Heart left ventricle (tissue), 16 donors: ENCODE measurements at regions not wholly inside any gene's neighbourhood (a gene's known extent, or its start where the extent isn't known, plus 50 kb on each side); places are given as distances from the start of the nearest gene placed in this dataset.
"Not testable (repeated sequence)": the region's sequence is repeated elsewhere in the genome, so short reads cannot be mapped to it uniquely, and the experiment has no call there.

ENCODE experiments used
- ATAC-seq, 4 donors: fragments of 200-7000 bp; cut with Tn5 transposase; one replicate each; pipeline ENCODE4 v1.9.1; 2020 to 2022; ENCODE audit warnings: moderate library complexity in 4 of 4, mild to moderate bottlenecking in 3 of 4, moderate number of reproducible peaks in 1 of 4
- DNase-seq, 5 donors: peaks; one replicate each; pipeline ENCODE4 v3.0.0-alpha.2; 2020
- H3K27ac ChIP-seq, 12 donors: fragments of 200-600 bp; sonication (generic) in 4 of 12; one replicate each; pipeline versions ENCODE4 v1.5.0 to v1.8.0; 2016 to 2022; ENCODE audit warnings: mild to moderate bottlenecking in 2 of 12
- H3K27me3 ChIP-seq, 9 donors: fragments of 200-600 bp; sonication (generic) in 2 of 9; one replicate each; pipeline versions ENCODE4 v1.5.1 to v1.8.0; 2016 to 2022; ENCODE audit warnings: mild to moderate bottlenecking in 3 of 9
- H3K36me3 ChIP-seq, 9 donors: fragments of 200-600 bp; sonication (generic) in 2 of 9; one replicate each; pipeline versions ENCODE4 v1.5.0 to v1.8.0; 2018 to 2022; ENCODE audit warnings: mild to moderate bottlenecking in 2 of 9
- H3K4me1 ChIP-seq, 12 donors: fragments of 200-600 bp; sonication (generic) in 4 of 12; one replicate each; pipeline versions ENCODE4 v1.5.0 to v1.8.0; 2016 to 2022; ENCODE audit warnings: mild to moderate bottlenecking in 3 of 12
- H3K4me3 ChIP-seq, 12 donors: fragments of 200-600 bp; sonication (generic) in 4 of 12; one replicate each; pipeline versions ENCODE4 v1.5.0 to v1.8.0; 2017 to 2022; ENCODE audit warnings: mild to moderate bottlenecking in 9 of 12, moderate library complexity in 4 of 12
- H3K9me3 ChIP-seq, 12 donors: fragments of 200-600 bp; sonication (generic) in 4 of 12; one replicate each; pipeline versions ENCODE4 v1.5.0 to v1.8.0; 2016 to 2022; ENCODE audit warnings: mild to moderate bottlenecking in 1 of 12
- CTCF ChIP-seq, 12 donors: fragments of 200-600 bp; sonication (generic) in 4 of 12; IDR thresholded peaks; one replicate each; pipeline versions ENCODE4 v1.5.0 to v1.8.0; 2018 to 2022; ENCODE audit warnings: antibody characterized with exemption in 12 of 12, mild to moderate bottlenecking in 5 of 12
- POLR2A ChIP-seq, 2 donors: fragments of 450-650 bp; IDR thresholded peaks; one replicate each; pipeline ENCODE4 v1.6.1; 2017; ENCODE audit warnings: antibody characterized with exemption in 2 of 2, mild to moderate bottlenecking in 2 of 2, moderate library complexity in 2 of 2
- WGBS, 4 donors: extraction: QIAGEN DNeasy Blood & Tissue Kit in 2 of 4; methylation state at CpG; one replicate each; pipeline versions ENCODE4 v1.1.5 to v1.1.7; 2013 to 2018; 5-methylcytosine and 5-hydroxymethylcytosine counted together
- intact Hi-C, 10 donors: fragments of 100-400 bp; cut with DNase I; formaldehyde crosslinking; loops; one replicate each; pipeline versions ENCODE4 v1.11.1 to v1.14.2; 2022
- donor health status: ischemic (EF 13 %, LVEDD 7.1; RV severe dilation, severe dysfunction).
- donor health status: healthy with polysubstance abuse.
- donor health status: DM: no; HTN: yes; CAD: no.
- donor health status: DM: no; HTN: no; CAD: no.
- donor health status: ischemic (EF 25% LVEDD 6.9; RV normal size, moderate dysfunction).
- donor health status: ischemic (EF 25% LVEDD 5.7; RV mildly dilated, moderate dysfunction).
- donor health status: healthy.
- donor health status: DM: yes; HTN: yes; CAD: no.
- donor health status: ischemic (EF 35%, LVEDD 5.7; RV mildly dilated, moderate dysfunction).
- donor health status: nonischemic (EF 11% LVEDD 7.7; RV severe dilation, severe dysfunction).
- donor health status: DM: yes; HTN: yes; CAD: no.
- donor health status: PGD.
- donor health status: ischemic (EF 29% LVEDD 5.4; RV normal size, mild dysfunction).
- donor health status: nonischemic (EF 23%, LVEDD 6.1; RV moderate dilation, normal function).

- Histone ChIP-seq H3K9me3 (no peaks in the 10 kb centered on the region), H3K36me3 (no peaks in the 10 kb centered on the region), H3K27ac (peak overlapping the region in 3 of 12 donors; percentile 23 to 59 (median 38)), H3K4me1 (peaks cover 0 to 20% (median 9%) of the 10 kb centered on the region in 12 donors), H3K27me3 (no peaks in the 10 kb centered on the region), H3K4me3 (no peak overlapping the region)
- no peak for TF ChIP-seq CTCF (IDR thresholded peaks at IDR 0.05)
- no peak for TF ChIP-seq POLR2A (IDR thresholded peaks at IDR 0.05)
- WGBS, 4 donors: 34 to 50% (median 40%) methylated on average over 4 of the region's 4 CpGs
- intact Hi-C loops: no loop called here
- peak in 3 of 4 donors; percentile 45 to 75 (median 54) for ATAC-seq
- DNase-seq: no peak
These were observed 83.6 kb upstream of the GUCY1A1 start for GRCh38 chr4:155582971-155583437.

GRCh38 chr4:155582041-155582440, 84.6 kb upstream of the GUCY1A1 start:
- Histone ChIP-seq H3K36me3 (no peaks in the 10 kb centered on the region), H3K9me3 (no peaks in the 10 kb centered on the region), H3K27me3 (no peaks in the 10 kb centered on the region), H3K4me3 (no peak overlapping the region), H3K27ac (no peak overlapping the region), H3K4me1 (peaks cover 0 to 23% (median 9%) of the 10 kb centered on the region in 12 donors)
- TF ChIP-seq CTCF (IDR thresholded peaks at IDR 0.05): no peak
- TF ChIP-seq POLR2A (IDR thresholded peaks at IDR 0.05): no peak
- intact Hi-C loops: no loop called here
- no peak for DNase-seq
- WGBS, 4 donors: 87 to 97% (median 88%) methylated on average over 1 of the region's 1 CpG
- no peak for ATAC-seq

GRCh38 chr4:155578726-155579370, 87.8 kb upstream of the GUCY1A1 start:
- DNase-seq (no peak), ATAC-seq (peak; percentile 43 to 63 (median 46))
- Histone ChIP-seq H3K36me3 (no peaks in the 10 kb centered on the region), H3K4me1 (peaks cover 0 to 23% (median 9%) of the 10 kb centered on the region in 12 donors), H3K9me3 (peaks cover 0 to 1% (median 0%) of the 10 kb centered on the region in 12 donors), H3K4me3 (no peak overlapping the region), H3K27ac (peak overlapping the region in 1 of 12 donors; percentile 34), H3K27me3 (no peaks in the 10 kb centered on the region)
- intact Hi-C loops: loop anchor here in 1 of 10 donors (10.0 kb wide), 1 partner anchor 86 kb away; the partner anchor contains the start of gene GUCY1A1
- TF ChIP-seq CTCF (IDR thresholded peaks at IDR 0.05) (no peak), POLR2A (IDR thresholded peaks at IDR 0.05) (no peak)
- 40 to 52% (median 44%) methylated on average over 2 of the region's 2 CpGs for WGBS, 4 donors

GRCh38 chr4:155578219-155578618, 88.4 kb upstream of the GUCY1A1 start:
- H3K36me3 ChIP-seq: no peaks in the 10 kb centered on the region
- no peaks in the 10 kb centered on the region for H3K27me3 ChIP-seq
- H3K27ac ChIP-seq: peak overlapping the region in 1 of 12 donors; percentile 34
- WGBS, 4 donors: 45 to 61% (median 56%) methylated on average over 5 of the region's 5 CpGs
- H3K4me3 ChIP-seq: no peak overlapping the region
- H3K9me3 ChIP-seq: peaks cover 0 to 6% (median 0%) of the 10 kb centered on the region in 12 donors
- ATAC-seq: peak in 2 of 4 donors; percentile 20 to 28
- no peak for DNase-seq
- TF ChIP-seq CTCF (IDR thresholded peaks at IDR 0.05) (no peak), POLR2A (IDR thresholded peaks at IDR 0.05) (no peak)
- intact Hi-C loops: loop anchor here in 1 of 10 donors (10.0 kb wide), 1 partner anchor 87 kb away; the partner anchor contains the start of gene GUCY1A1
- peaks cover 0 to 19% (median 9%) of the 10 kb centered on the region in 12 donors for H3K4me1 ChIP-seq

- ATAC-seq, DNase-seq, H3K9me3 ChIP-seq, H3K36me3 ChIP-seq, H3K4me3 ChIP-seq, H3K27ac ChIP-seq, H3K27me3 ChIP-seq: not testable (repeated sequence)
- WGBS, 4 donors: 54 to 100% (median 78%) methylated on average over 1 of the region's 1 CpG
- peaks cover 0 to 34% (median 10%) of the 10 kb centered on the region in 12 donors for H3K4me1 ChIP-seq
- intact Hi-C loops: loop anchor here in 2 of 10 donors (5.0 to 10.0 kb wide), 2 partner anchors 37 to 90 kb away; partner anchors contain the start of gene GUCY1A1 (in 1 of the 2)
These were observed 92.3 kb upstream of the GUCY1A1 start for GRCh38 chr4:155574329-155574728.
